ENCODE measurements at regions not wholly inside any gene's neighbourhood (a gene's known extent, or its start where the extent isn't known, plus 50 kb on each side); places are given as distances from the start of the nearest gene placed in this dataset.
"Not testable (repeated sequence)": the region's sequence is repeated elsewhere in the genome, so short reads cannot be mapped to it uniquely, and the experiment has no call there.

DNA sequence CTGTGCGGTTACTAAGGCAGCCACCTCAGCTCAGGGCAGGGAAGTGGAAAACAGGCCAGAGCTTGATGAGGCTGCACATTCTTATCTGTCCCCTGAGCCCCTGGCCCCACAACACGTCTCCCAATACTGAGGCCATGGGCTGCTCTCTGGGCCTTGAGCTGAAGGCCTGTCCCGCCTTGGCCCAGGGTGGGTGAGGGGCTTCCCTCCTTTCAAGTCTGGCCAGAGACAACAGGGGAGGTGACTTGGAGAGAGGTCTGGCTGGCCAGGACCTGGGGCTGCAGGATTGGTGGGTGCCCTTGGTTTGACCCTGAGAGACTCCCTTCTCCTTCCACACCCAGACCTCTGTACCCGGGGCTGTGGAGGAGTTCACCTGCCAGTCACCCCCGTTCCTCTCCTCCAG, 563.8 kb downstream of the PTPRU start:
- no peaks in the 10 kb centered on the region for H3K79me2 ChIP-seq (ENCODE audit: insufficient read depth, low read length)
- H4K20me1 ChIP-seq (ENCODE audit: insufficient read depth, low read length, poor library complexity, severe bottlenecking): no peaks in the 10 kb centered on the region
- H3K36me3 ChIP-seq (ENCODE audit: insufficient read depth, low read length): no peaks in the 10 kb centered on the region
- no peak overlapping the region for H2AFZ ChIP-seq (ENCODE audit: low read length)
- H3K9ac ChIP-seq (ENCODE audit: low read depth, low read length, poor library complexity, severe bottlenecking): no peak overlapping the region
- no peak overlapping the region for H3K4me2 ChIP-seq (ENCODE audit: low read depth, low read length, poor library complexity, severe bottlenecking)
- no peaks in the 10 kb centered on the region for H3K4me1 ChIP-seq (ENCODE audit: insufficient read depth, low read length, poor library complexity, severe bottlenecking)
- no peaks in the 10 kb centered on the region for H3K27me3 ChIP-seq (ENCODE audit: insufficient read depth, low read length, poor library complexity, severe bottlenecking)
- H3K4me3 ChIP-seq (ENCODE audit: low read length, poor library complexity, severe bottlenecking): no peak overlapping the region
- no peaks in the 10 kb centered on the region; the same call in 1 of the 2 replicates for H3K9me3 ChIP-seq (ENCODE audit: insufficient read depth, low read depth, low read length)
- TF ChIP-seq, protein P1, sequence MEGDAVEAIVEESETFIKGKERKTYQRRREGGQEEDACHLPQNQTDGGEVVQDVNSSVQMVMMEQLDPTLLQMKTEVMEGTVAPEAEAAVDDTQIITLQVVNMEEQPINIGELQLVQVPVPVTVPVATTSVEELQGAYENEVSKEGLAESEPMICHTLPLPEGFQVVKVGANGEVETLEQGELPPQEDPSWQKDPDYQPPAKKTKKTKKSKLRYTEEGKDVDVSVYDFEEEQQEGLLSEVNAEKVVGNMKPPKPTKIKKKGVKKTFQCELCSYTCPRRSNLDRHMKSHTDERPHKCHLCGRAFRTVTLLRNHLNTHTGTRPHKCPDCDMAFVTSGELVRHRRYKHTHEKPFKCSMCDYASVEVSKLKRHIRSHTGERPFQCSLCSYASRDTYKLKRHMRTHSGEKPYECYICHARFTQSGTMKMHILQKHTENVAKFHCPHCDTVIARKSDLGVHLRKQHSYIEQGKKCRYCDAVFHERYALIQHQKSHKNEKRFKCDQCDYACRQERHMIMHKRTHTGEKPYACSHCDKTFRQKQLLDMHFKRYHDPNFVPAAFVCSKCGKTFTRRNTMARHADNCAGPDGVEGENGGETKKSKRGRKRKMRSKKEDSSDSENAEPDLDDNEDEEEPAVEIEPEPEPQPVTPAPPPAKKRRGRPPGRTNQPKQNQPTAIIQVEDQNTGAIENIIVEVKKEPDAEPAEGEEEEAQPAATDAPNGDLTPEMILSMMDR (conservative IDR thresholded peaks at IDR 0.05; ENCODE audit: low read length): no peak
- no peak for TF ChIP-seq EZH2phosphoT487 (IDR thresholded peaks at IDR 0.05; ENCODE audit: borderline replicate concordance)
- H3F3A ChIP-seq (ENCODE audit: low read depth): no peaks in the 10 kb centered on the region
- no peaks in the 10 kb centered on the region for H3K9me2 ChIP-seq (replicated peaks; ENCODE audit: low read depth, low read length)

DNA sequence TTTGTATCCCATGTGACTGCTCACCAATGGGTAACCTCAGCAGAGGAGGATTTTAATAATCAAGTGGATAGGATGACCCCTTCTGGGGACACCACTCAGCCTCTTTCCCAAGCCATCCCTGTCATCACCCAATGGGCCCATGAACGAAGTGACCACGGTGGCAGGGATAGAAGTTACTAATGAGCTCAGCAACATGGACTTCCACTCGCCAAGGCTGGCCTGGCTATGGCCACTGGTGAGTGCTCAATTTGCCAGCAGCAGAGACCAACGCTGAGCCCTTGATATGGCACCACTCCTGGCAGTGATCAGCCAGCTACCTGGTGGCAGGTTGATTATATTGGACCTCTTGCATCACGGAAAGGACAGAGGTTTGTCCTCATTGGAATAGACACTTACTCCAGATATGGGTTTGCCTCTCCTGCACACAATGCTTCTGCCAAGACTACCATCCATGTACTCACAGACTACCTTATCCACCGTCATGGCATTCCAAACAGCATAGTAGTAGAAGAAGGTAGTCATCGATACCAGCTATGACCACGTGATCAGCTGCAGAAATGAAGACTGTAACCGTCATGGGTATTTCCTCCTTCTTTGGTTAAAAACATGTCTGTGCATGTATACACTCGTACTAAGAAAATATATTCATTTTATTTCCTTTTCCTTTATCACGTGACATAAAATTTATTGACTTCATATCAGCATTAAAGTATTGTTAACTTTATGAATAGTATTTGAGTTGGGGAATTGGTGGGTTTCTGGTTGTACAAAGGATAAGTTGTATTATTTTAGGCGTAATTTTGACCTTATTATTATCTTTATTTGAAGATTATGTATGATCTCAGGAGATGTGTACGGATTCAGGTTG, 562.6 kb downstream of the PTPRU start:
- Histone ChIP-seq H4K20me1 (ENCODE audit: insufficient read depth, low read length, poor library complexity, severe bottlenecking) (no peaks in the 10 kb centered on the region), H2AFZ (ENCODE audit: low read length) (no peak overlapping the region), H3K9ac (ENCODE audit: low read depth, low read length, poor library complexity, severe bottlenecking) (no peak overlapping the region), H3F3A (ENCODE audit: low read depth) (no peaks in the 10 kb centered on the region), H3K4me3 (ENCODE audit: low read length, poor library complexity, severe bottlenecking) (no peak overlapping the region), H3K9me2 (replicated peaks; ENCODE audit: low read depth, low read length) (no peaks in the 10 kb centered on the region), H3K79me2 (ENCODE audit: insufficient read depth, low read length) (no peaks in the 10 kb centered on the region), H3K4me1 (ENCODE audit: insufficient read depth, low read length, poor library complexity, severe bottlenecking) (no peaks in the 10 kb centered on the region), H3K9me3 (ENCODE audit: insufficient read depth, low read depth, low read length) (no peaks in the 10 kb centered on the region; the same call in 1 of the 2 replicates), H3K4me2 (ENCODE audit: low read depth, low read length, poor library complexity, severe bottlenecking) (no peak overlapping the region), H3K27me3 (ENCODE audit: insufficient read depth, low read length, poor library complexity, severe bottlenecking) (no peaks in the 10 kb centered on the region), H3K36me3 (ENCODE audit: insufficient read depth, low read length) (no peaks in the 10 kb centered on the region)
- no peak for TF ChIP-seq EZH2phosphoT487 (IDR thresholded peaks at IDR 0.05; ENCODE audit: borderline replicate concordance)
- TF ChIP-seq, protein P1 (conservative IDR thresholded peaks at IDR 0.05; ENCODE audit: low read length): no peak

DNA sequence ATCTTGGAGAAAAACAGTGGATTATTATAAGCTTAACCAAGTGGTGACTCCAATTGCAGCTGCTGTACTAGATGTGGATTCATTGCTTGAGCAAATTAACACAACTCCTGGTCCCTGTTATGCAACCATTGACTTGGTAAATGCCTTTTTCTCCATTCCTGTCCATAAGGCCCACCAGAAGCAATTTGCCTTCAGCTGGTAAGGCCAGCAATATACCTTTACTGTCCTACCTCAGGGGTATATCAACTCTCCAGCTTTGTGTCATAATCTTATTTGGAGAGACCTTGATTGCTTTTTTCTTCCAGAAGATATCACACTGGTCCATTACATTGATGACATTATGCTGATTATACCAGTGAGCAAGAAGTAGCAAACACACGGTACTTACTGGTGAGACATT, 560.8 kb downstream of the PTPRU start:
- not testable (repeated sequence) for H3K4me1 ChIP-seq (ENCODE audit: insufficient read depth, low read length, poor library complexity, severe bottlenecking); H3K36me3 ChIP-seq (ENCODE audit: insufficient read depth, low read length); H3F3A ChIP-seq (ENCODE audit: low read depth); H3K79me2 ChIP-seq (ENCODE audit: insufficient read depth, low read length); H4K20me1 ChIP-seq (ENCODE audit: insufficient read depth, low read length, poor library complexity, severe bottlenecking); H3K4me3 ChIP-seq (ENCODE audit: low read length, poor library complexity, severe bottlenecking); H2AFZ ChIP-seq (ENCODE audit: low read length); H3K9me2 ChIP-seq (replicated peaks; ENCODE audit: low read depth, low read length); H3K9me3 ChIP-seq (ENCODE audit: insufficient read depth, low read depth, low read length); H3K27me3 ChIP-seq (ENCODE audit: insufficient read depth, low read length, poor library complexity, severe bottlenecking); H3K9ac ChIP-seq (ENCODE audit: low read depth, low read length, poor library complexity, severe bottlenecking); H3K4me2 ChIP-seq (ENCODE audit: low read depth, low read length, poor library complexity, severe bottlenecking)

DNA sequence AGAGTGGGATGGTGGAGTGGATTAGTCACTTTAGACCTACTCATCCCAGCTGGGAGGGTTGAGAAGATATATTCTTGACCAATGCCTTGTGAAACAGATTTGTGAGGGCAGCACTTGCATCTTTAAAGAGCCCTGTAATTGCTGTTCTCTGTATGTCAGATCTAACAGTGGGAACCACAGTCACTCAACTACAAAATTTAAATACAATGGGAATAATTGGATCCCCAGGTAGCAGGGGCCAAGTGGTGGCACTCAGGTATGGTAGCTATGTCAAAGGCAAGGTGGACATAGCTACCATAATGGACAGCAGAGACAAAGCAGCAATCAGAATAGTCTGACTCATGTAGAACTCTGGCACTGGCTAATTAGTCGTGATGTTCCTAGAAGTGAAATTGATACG, 559.6 kb downstream of the PTPRU start:
- H3K4me1 ChIP-seq (ENCODE audit: insufficient read depth, low read length, poor library complexity, severe bottlenecking); H3K9ac ChIP-seq (ENCODE audit: low read depth, low read length, poor library complexity, severe bottlenecking); H3K79me2 ChIP-seq (ENCODE audit: insufficient read depth, low read length); H3K9me2 ChIP-seq (replicated peaks; ENCODE audit: low read depth, low read length); H3K4me3 ChIP-seq (ENCODE audit: low read length, poor library complexity, severe bottlenecking); H4K20me1 ChIP-seq (ENCODE audit: insufficient read depth, low read length, poor library complexity, severe bottlenecking); H3F3A ChIP-seq (ENCODE audit: low read depth); H3K36me3 ChIP-seq (ENCODE audit: insufficient read depth, low read length); H3K4me2 ChIP-seq (ENCODE audit: low read depth, low read length, poor library complexity, severe bottlenecking); H3K27me3 ChIP-seq (ENCODE audit: insufficient read depth, low read length, poor library complexity, severe bottlenecking); H2AFZ ChIP-seq (ENCODE audit: low read length); H3K9me3 ChIP-seq (ENCODE audit: insufficient read depth, low read depth, low read length): not testable (repeated sequence)
